ENCODE measurements at regions not wholly inside any gene's neighbourhood (a gene's known extent, or its start where the extent isn't known, plus 50 kb on each side); places are given as distances from the start of the nearest gene placed in this dataset.

DNA sequence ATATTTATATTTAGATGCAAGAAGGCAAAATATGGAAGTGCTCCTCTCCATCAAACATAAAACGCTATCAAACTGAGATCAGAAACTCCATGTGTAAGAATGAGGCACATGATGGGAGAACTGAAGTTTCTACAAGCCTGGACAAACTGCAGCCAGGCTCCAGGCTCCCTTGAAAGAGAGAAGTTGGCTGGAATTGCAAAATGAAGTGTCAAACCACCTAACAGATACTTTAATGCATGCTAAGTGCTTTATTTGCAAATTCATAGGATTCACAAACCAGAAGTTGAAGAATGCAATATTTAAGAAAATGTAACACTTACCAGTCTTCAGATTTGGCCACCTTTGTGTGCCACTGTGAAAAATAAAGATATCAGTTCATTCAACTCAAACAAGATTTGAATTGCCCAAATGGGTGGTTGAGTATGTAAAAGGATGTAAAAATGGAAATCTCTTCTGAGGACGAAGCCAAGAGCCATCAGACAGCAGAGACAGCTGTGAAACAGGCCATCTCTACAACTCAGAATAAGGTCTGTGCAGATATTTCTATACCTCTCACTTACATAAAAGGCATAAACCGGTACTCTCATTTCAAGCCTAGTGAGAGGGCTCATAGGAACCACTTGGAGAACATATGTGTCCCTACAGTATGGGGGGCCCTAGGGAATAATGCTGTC lies 87.0 kb downstream of the DPPA2 start:
- no peak overlapping the region for H3K4me3 ChIP-seq (replicated peaks in 1 of 3; ENCODE audit: insufficient read depth in 1 of 3, low read depth in 1 of 3, low read length in 3 of 3)
- H2AFZ ChIP-seq (ENCODE audit: low read depth, low read length): no peak overlapping the region
- TF ChIP-seq POLR2A (IDR thresholded peaks at IDR 0.05; ENCODE audit: low read depth, low read length) (no peak), FOS (IDR thresholded peaks at IDR 0.05; ENCODE audit: borderline replicate concordance, insufficient read depth, low read length) (no peak)
- TF ChIP-seq, protein P1, sequence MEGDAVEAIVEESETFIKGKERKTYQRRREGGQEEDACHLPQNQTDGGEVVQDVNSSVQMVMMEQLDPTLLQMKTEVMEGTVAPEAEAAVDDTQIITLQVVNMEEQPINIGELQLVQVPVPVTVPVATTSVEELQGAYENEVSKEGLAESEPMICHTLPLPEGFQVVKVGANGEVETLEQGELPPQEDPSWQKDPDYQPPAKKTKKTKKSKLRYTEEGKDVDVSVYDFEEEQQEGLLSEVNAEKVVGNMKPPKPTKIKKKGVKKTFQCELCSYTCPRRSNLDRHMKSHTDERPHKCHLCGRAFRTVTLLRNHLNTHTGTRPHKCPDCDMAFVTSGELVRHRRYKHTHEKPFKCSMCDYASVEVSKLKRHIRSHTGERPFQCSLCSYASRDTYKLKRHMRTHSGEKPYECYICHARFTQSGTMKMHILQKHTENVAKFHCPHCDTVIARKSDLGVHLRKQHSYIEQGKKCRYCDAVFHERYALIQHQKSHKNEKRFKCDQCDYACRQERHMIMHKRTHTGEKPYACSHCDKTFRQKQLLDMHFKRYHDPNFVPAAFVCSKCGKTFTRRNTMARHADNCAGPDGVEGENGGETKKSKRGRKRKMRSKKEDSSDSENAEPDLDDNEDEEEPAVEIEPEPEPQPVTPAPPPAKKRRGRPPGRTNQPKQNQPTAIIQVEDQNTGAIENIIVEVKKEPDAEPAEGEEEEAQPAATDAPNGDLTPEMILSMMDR (IDR thresholded peaks at IDR 0.05; ENCODE audit: extremely low read depth in 1 of 2, insufficient read depth in 1 of 2, low read depth in 1 of 2, low read length in 2 of 2): no peak
- H3K4me1 ChIP-seq (ENCODE audit: control insufficient read depth, extremely low read depth, insufficient read depth, low read length): no peaks in the 10 kb centered on the region
- no peaks in the 10 kb centered on the region for H3K9me1 ChIP-seq (replicated peaks; ENCODE audit: control insufficient read depth, extremely low read depth, insufficient read depth, low read length)
- no peak for DNase-seq (ENCODE audit: low read depth, low spot score)
- no TSS peak for BruUV-seq (replicated peaks)
- no peak overlapping the region for H3K27ac ChIP-seq (ENCODE audit: insufficient read depth, low read depth, low read length)
- CTCF ChIA-PET: no interaction called here
- POLR2A ChIA-PET: no interaction called here
- no peak overlapping the region for H3K4me2 ChIP-seq (ENCODE audit: insufficient read depth, low read length)
- dilution Hi-C loops (cut with MboI; ENCODE audit: extremely low pct_ligation_motif_present, low sequenced_read_pairs) (no loop called here), intact Hi-C loops (cut with micrococcal nuclease) (no loop called here)
- H3K79me2 ChIP-seq (ENCODE audit: control insufficient read depth, insufficient read depth, low read length): no peaks in the 10 kb centered on the region
- no peak for FAIRE-seq
- H3K9me3 ChIP-seq (replicated peaks; ENCODE audit: control insufficient read depth, insufficient read depth, low read length): no peaks in the 10 kb centered on the region
- no peaks in the 10 kb centered on the region for H3K36me3 ChIP-seq (ENCODE audit: control insufficient read depth in 2 of 2, extremely low read depth in 1 of 2, insufficient read depth in 2 of 2, low read length in 2 of 2)
- no peaks in the 10 kb centered on the region for H4K20me1 ChIP-seq (replicated peaks; ENCODE audit: control insufficient read depth, extremely low read depth, insufficient read depth, low read length)
- H3K9ac ChIP-seq (replicated peaks; ENCODE audit: extremely low read depth, insufficient read depth, low read length): no peak overlapping the region
- no peaks in the 10 kb centered on the region for H3K27me3 ChIP-seq (ENCODE audit: control insufficient read depth in 2 of 2, insufficient read depth in 2 of 2, low read length in 2 of 2)

DNA sequence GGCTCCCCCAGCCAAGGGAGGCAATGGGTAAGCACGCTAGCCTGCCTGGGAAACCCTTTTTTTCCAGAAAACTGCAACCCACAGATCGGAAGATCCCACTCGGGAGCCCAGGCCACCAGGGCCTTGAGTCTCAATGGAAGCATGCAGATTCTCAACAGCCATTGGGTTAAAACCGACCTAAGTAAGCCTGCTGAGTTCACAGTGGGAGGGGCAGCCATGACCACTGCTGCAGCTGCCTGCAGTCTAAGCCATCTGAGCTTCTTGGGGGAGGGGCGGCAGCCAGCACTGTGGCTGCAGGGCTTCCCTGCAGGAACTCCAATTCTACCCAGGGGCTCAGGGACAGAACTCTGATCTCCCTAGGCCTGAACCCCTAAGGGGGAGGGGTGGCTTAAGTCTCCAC lies 82.0 kb downstream of the DPPA2 start:
- BruUV-seq (replicated peaks): no TSS peak
- Histone ChIP-seq H3K4me1 (ENCODE audit: control insufficient read depth, extremely low read depth, insufficient read depth, low read length) (no peaks in the 10 kb centered on the region), H3K4me3 (replicated peaks in 1 of 3; ENCODE audit: insufficient read depth in 1 of 3, low read depth in 1 of 3, low read length in 3 of 3) (no peak overlapping the region), H3K9me1 (replicated peaks; ENCODE audit: control insufficient read depth, extremely low read depth, insufficient read depth, low read length) (no peaks in the 10 kb centered on the region), H3K27ac (ENCODE audit: insufficient read depth, low read depth, low read length) (no peak overlapping the region), H3K9me3 (replicated peaks; ENCODE audit: control insufficient read depth, insufficient read depth, low read length) (no peaks in the 10 kb centered on the region), H2AFZ (ENCODE audit: low read depth, low read length) (no peak overlapping the region), H3K9ac (replicated peaks; ENCODE audit: extremely low read depth, insufficient read depth, low read length) (no peak overlapping the region), H3K4me2 (ENCODE audit: insufficient read depth, low read length) (no peak overlapping the region), H3K36me3 (ENCODE audit: control insufficient read depth in 2 of 2, extremely low read depth in 1 of 2, insufficient read depth in 2 of 2, low read length in 2 of 2) (no peaks in the 10 kb centered on the region), H3K27me3 (ENCODE audit: control insufficient read depth in 2 of 2, insufficient read depth in 2 of 2, low read length in 2 of 2) (no peaks in the 10 kb centered on the region), H4K20me1 (replicated peaks; ENCODE audit: control insufficient read depth, extremely low read depth, insufficient read depth, low read length) (no peaks in the 10 kb centered on the region), H3K79me2 (ENCODE audit: control insufficient read depth, insufficient read depth, low read length) (no peaks in the 10 kb centered on the region)
- intact Hi-C loops (cut with micrococcal nuclease): no loop called here
- no peak for DNase-seq (ENCODE audit: low read depth, low spot score)
- FAIRE-seq: no peak
- ChIA-PET CTCF (no interaction called here), POLR2A (no interaction called here)
- TF ChIP-seq EZH2 (IDR thresholded peaks at IDR 0.05; ENCODE audit: borderline replicate concordance, low read depth, low read length, severe bottlenecking): no peak
- no peak for TF ChIP-seq FOS (IDR thresholded peaks at IDR 0.05; ENCODE audit: borderline replicate concordance, insufficient read depth, low read length)
- TF ChIP-seq POLR2AphosphoS5 (IDR thresholded peaks at IDR 0.05; ENCODE audit: insufficient read depth, low read depth, low read length): no peak
- TF ChIP-seq GATA2 (IDR thresholded peaks at IDR 0.05; ENCODE audit: insufficient read depth, insufficient read length, low read depth, low read length): no peak
- TF ChIP-seq POLR2A (IDR thresholded peaks at IDR 0.05; ENCODE audit: low read depth, low read length): no peak
- TF ChIP-seq JUN (IDR thresholded peaks at IDR 0.05; ENCODE audit: borderline replicate concordance, insufficient read depth, insufficient read length, low read depth): no peak
- TF ChIP-seq, protein P2, sequence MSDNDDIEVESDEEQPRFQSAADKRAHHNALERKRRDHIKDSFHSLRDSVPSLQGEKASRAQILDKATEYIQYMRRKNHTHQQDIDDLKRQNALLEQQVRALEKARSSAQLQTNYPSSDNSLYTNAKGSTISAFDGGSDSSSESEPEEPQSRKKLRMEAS (IDR thresholded peaks at IDR 0.05; ENCODE audit: insufficient read depth, insufficient read length): no peak
- dilution Hi-C loops (cut with MboI; ENCODE audit: extremely low pct_ligation_motif_present, low sequenced_read_pairs): no loop called here
